BJ (cell line): ENCODE measurements at regions not wholly inside any gene's neighbourhood (a gene's known extent, or its start where the extent isn't known, plus 50 kb on each side); places are given as distances from the start of the nearest gene placed in this dataset.

Experiments used
- CTCF ChIA-PET: fragments of 350-600 bp; formaldehyde crosslinking; extraction: SDS; loops from one replicate; lab custom pipeline; 2021; ENCODE audit warnings: antibody characterized with exemption, inconsistent platforms; lab: Yijun Ruan, JAX
- POLR2A ChIA-PET: fragments of 300-600 bp; sonication (Branson Sonifier 250); formaldehyde crosslinking; extraction: SDS; loops from one replicate; lab custom pipeline; 2021; ENCODE audit warnings: antibody characterized with exemption; lab: Charles Lee
- DNase-seq: peaks from one replicate; pipeline ENCODE4 v3.0.0-alpha.2; 2011; ENCODE audit warnings: low read depth
- H3K27me3 ChIP-seq: 2 replicates; pipeline ENCODE4 v1.6.0; 2011; ENCODE audit warnings: low read length; ENCODE audit not compliant: control insufficient read depth, insufficient read depth
- H3K36me3 ChIP-seq: 2 replicates; pipeline ENCODE4 v1.5.1; 2011; ENCODE audit warnings: low read length; ENCODE audit not compliant: control insufficient read depth, insufficient read depth
- H3K4me3 ChIP-seq: 2 replicates; pipeline ENCODE4 v1.5.1; 2011; ENCODE audit warnings: low read depth, mild to moderate bottlenecking, control low read depth, low read length
- CTCF ChIP-seq: IDR thresholded peaks from 2 replicates; pipeline ENCODE4 v1.5.1; 2011; ENCODE audit warnings: low read depth, mild to moderate bottlenecking, control low read depth, inconsistent platforms, low read length, moderate library complexity; ENCODE audit not compliant: insufficient read depth

GRCh38 chr2:145494441-145494840, 974.5 kb upstream of the ZEB2 start:
- Histone ChIP-seq H3K27me3 (no peaks in the 10 kb centered on the region), H3K36me3 (no peaks in the 10 kb centered on the region), H3K4me3 (no peak overlapping the region)
- ChIA-PET CTCF (no interaction called here), POLR2A (no interaction called here)
- DNase-seq = no peak
- no peak for TF ChIP-seq CTCF

GRCh38 chr2:145488571-145488970, 968.7 kb upstream of the ZEB2 start:
- ChIA-PET CTCF (no interaction called here), POLR2A (interaction anchor here (0.5 kb wide), 1 partner anchor 51 kb away, joined by 3 read pairs; no protein-coding TSS in a partner anchor)
- no peak for TF ChIP-seq CTCF
- no peaks in the 10 kb centered on the region for H3K27me3 ChIP-seq
- H3K4me3 ChIP-seq = no peak overlapping the region
- no peaks in the 10 kb centered on the region for H3K36me3 ChIP-seq
- no peak for DNase-seq

- TF ChIP-seq CTCF = 0 out of 2 replicates have a peak, but pooled peaks have one; percentile 33
- ChIA-PET POLR2A (no interaction called here), CTCF (no interaction called here)
- H3K27me3 ChIP-seq = no peaks in the 10 kb centered on the region
- no peak overlapping the region for H3K4me3 ChIP-seq
- H3K36me3 ChIP-seq = no peaks in the 10 kb centered on the region
- peak; percentile 52 for DNase-seq
These were observed 964.7 kb upstream of the ZEB2 start for GRCh38 chr2:145484448-145485097.

- ChIA-PET POLR2A (no interaction called here), CTCF (interaction anchor here (0.9 kb wide), 1 partner anchor 254 kb away, joined by 3 read pairs; no protein-coding TSS in a partner anchor)
- DNase-seq = no peak
- TF ChIP-seq CTCF = no peak
- no peaks in the 10 kb centered on the region for H3K27me3 ChIP-seq
- no peaks in the 10 kb centered on the region for H3K36me3 ChIP-seq
- no peak overlapping the region for H3K4me3 ChIP-seq
These were observed 963.9 kb upstream of the ZEB2 start for GRCh38 chr2:145483854-145484253.

GRCh38 chr2:145481334-145481922, 961.5 kb upstream of the ZEB2 start:
- no peak for TF ChIP-seq CTCF
- POLR2A ChIA-PET = no interaction called here
- CTCF ChIA-PET = interaction anchor here (0.6 kb wide), 1 partner anchor 791 kb away, joined by 4 read pairs; no protein-coding TSS in a partner anchor

More at GRCh38 chr2:145481334-145481922, 961.5 kb upstream of the ZEB2 start:
- DNase-seq = no peak
- Histone ChIP-seq H3K36me3 (no peaks in the 10 kb centered on the region), H3K27me3 (no peaks in the 10 kb centered on the region), H3K4me3 (no peak overlapping the region)
